Keratinocyte (primary cell): ENCODE measurements at regions not wholly inside any gene's neighbourhood (a gene's known extent, or its start where the extent isn't known, plus 50 kb on each side); places are given as distances from the start of the nearest gene placed in this dataset.

ENCODE experiments used
- DNase-seq: peaks from one replicate; pipeline ENCODE4 v3.0.0-alpha.2; 2011; ENCODE audit warnings: low read depth, missing footprints, low spot score
- FAIRE-seq: peaks from 2 replicates; lab custom pipeline; 2011; peaks lifted over from hg19 to GRCh38; lab: Jason Lieb, UNC
- H2AFZ ChIP-seq: 2 replicates; pipeline ENCODE4 v1.6.0; 2012; ENCODE audit warnings: low read length, control low read depth, inconsistent platforms; ENCODE audit not compliant: control insufficient read depth
- H3K27ac ChIP-seq: 2 replicates; pipeline ENCODE4 v1.5.1; 2011; ENCODE audit warnings: low read length; ENCODE audit not compliant: control insufficient read depth, insufficient read depth
- H3K27me3 ChIP-seq: 3 replicates; pipeline ENCODE4 v1.6.0; 2011; ENCODE audit warnings: low read length; ENCODE audit not compliant: control insufficient read depth, insufficient read depth; ENCODE audit errors: extremely low read depth
- H3K36me3 ChIP-seq, 2 experiments: 2 replicates in 1 of 2; 3 replicates in 1 of 2; pipeline ENCODE4 v1.5.1; 2011; ENCODE audit warnings: low read length in 2 of 2, mild to moderate bottlenecking in 1 of 2; ENCODE audit not compliant: control insufficient read depth in 2 of 2, insufficient read depth in 2 of 2; ENCODE audit errors: extremely low read depth in 1 of 2
- H3K4me1 ChIP-seq: 3 replicates; pipeline ENCODE4 v1.5.1; 2011; ENCODE audit warnings: low read length; ENCODE audit not compliant: control insufficient read depth, insufficient read depth; ENCODE audit errors: extremely low read depth
- H3K4me2 ChIP-seq: 3 replicates; pipeline ENCODE4 v1.6.0; 2011; ENCODE audit warnings: low read depth, low read length; ENCODE audit not compliant: control insufficient read depth, insufficient read depth; ENCODE audit errors: extremely low read depth
- H3K4me3 ChIP-seq, 3 experiments: fragments of 200-600 bp in 1 of 3; sonication (generic) in 1 of 3; 2 replicates in 2 of 3; 3 replicates in 1 of 3; pipeline ENCODE4 v1.5.1; 2011 to 2016; ENCODE audit warnings: low read length in 3 of 3, mild to moderate bottlenecking in 3 of 3, control low read depth in 2 of 3, inconsistent platforms in 1 of 3, low read depth in 1 of 3, mixed read lengths in 1 of 3, mixed run types in 1 of 3, moderate library complexity in 1 of 3; ENCODE audit not compliant: control insufficient read depth in 2 of 3, insufficient read depth in 2 of 3; ENCODE audit errors: extremely low read depth in 1 of 3
- H3K79me2 ChIP-seq: 2 replicates; pipeline ENCODE4 v1.6.0; 2012; ENCODE audit warnings: low read length; ENCODE audit not compliant: control insufficient read depth, insufficient read depth
- H3K9ac ChIP-seq: 3 replicates; pipeline ENCODE4 v1.6.0; 2011; ENCODE audit warnings: low read length; ENCODE audit not compliant: control insufficient read depth, insufficient read depth; ENCODE audit errors: extremely low read depth
- H3K9me1 ChIP-seq: 3 replicates; pipeline ENCODE4 v1.6.0; 2011; ENCODE audit warnings: low read length; ENCODE audit not compliant: control insufficient read depth, insufficient read depth; ENCODE audit errors: extremely low read depth
- H3K9me3 ChIP-seq: 2 replicates; pipeline ENCODE4 v1.5.1; 2012; ENCODE audit warnings: low read depth, low read length; ENCODE audit not compliant: control insufficient read depth
- H4K20me1 ChIP-seq: 3 replicates; pipeline ENCODE4 v1.6.0; 2011; ENCODE audit warnings: low read length; ENCODE audit not compliant: control insufficient read depth, insufficient read depth; ENCODE audit errors: extremely low read depth
- EZH2 ChIP-seq: IDR thresholded peaks from one replicate; pipeline ENCODE4 v1.6.1; 2012; ENCODE audit warnings: inconsistent platforms, mild to moderate bottlenecking, low read length, moderate library complexity
- dilution Hi-C: fragments of 300-500 bp; cut with MboI; formaldehyde crosslinking; loops from one replicate; pipeline ENCODE4 v1.7.0; 2020; ENCODE audit warnings: low sequenced_read_pairs; ENCODE audit not compliant: extremely low pct_ligation_motif_present
- TF ChIP-seq, protein P1 (sequence below), 3 experiments: IDR thresholded peaks in 1 of 3; conservative IDR thresholded peaks in 1 of 3; optimal IDR thresholded peaks in 1 of 3; 2 replicates in 2 of 3; 3 replicates in 1 of 3; pipeline versions ENCODE3 to v1.5.1; 2011; ENCODE audit warnings: low read length in 3 of 3, mild to moderate bottlenecking in 3 of 3, moderate library complexity in 2 of 3, control low read depth in 1 of 3, inconsistent platforms in 1 of 3; ENCODE audit not compliant: insufficient read depth in 2 of 3; ENCODE audit errors: extremely low read depth in 1 of 3

DNA sequence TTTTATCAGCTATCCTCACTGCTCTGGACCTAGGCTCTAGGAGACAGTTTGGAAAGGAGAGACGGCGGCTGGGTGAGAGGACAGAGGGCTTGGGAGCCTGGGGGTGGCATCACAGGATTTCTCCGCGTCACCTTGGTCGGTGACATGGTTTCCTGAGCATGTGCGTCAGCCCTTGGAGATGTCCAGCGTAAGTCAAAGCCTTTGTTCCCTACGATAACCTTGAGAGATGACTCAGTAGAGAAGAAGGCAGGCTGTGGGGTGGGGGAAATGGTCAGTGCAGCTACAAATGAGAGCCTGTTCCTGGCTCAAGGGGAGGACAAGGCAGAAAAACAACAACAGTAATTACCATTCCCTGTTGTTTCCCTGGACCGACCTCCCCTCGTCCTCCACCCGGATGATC, 90.2 kb upstream of the TBX3 start:
- Histone ChIP-seq H2AFZ (no peak overlapping the region), H3K4me3 (no peak overlapping the region), H3K9ac (no peak overlapping the region), H3K4me1 (no peaks in the 10 kb centered on the region), H3K27me3 (no peaks in the 10 kb centered on the region), H3K36me3 (no peaks in the 10 kb centered on the region), H4K20me1 (no peaks in the 10 kb centered on the region), H3K9me3 (no peaks in the 10 kb centered on the region), H3K9me1 (no peaks in the 10 kb centered on the region), H3K27ac (no peak overlapping the region), H3K79me2 (no peaks in the 10 kb centered on the region), H3K4me2 (no peak overlapping the region)
- TF ChIP-seq EZH2: no peak
- TF ChIP-seq, protein P1, sequence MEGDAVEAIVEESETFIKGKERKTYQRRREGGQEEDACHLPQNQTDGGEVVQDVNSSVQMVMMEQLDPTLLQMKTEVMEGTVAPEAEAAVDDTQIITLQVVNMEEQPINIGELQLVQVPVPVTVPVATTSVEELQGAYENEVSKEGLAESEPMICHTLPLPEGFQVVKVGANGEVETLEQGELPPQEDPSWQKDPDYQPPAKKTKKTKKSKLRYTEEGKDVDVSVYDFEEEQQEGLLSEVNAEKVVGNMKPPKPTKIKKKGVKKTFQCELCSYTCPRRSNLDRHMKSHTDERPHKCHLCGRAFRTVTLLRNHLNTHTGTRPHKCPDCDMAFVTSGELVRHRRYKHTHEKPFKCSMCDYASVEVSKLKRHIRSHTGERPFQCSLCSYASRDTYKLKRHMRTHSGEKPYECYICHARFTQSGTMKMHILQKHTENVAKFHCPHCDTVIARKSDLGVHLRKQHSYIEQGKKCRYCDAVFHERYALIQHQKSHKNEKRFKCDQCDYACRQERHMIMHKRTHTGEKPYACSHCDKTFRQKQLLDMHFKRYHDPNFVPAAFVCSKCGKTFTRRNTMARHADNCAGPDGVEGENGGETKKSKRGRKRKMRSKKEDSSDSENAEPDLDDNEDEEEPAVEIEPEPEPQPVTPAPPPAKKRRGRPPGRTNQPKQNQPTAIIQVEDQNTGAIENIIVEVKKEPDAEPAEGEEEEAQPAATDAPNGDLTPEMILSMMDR (optimal IDR thresholded peaks at IDR 0.05 in 1 of 3, IDR thresholded peaks at IDR 0.05 in 1 of 3, conservative IDR thresholded peaks at IDR 0.05 in 1 of 3; ENCODE audit: extremely low read depth in 1 of 3, insufficient read depth in 2 of 3, low read length in 3 of 3): no peak
- FAIRE-seq (no peak), DNase-seq (no peak)
- dilution Hi-C loops: no loop called here

DNA sequence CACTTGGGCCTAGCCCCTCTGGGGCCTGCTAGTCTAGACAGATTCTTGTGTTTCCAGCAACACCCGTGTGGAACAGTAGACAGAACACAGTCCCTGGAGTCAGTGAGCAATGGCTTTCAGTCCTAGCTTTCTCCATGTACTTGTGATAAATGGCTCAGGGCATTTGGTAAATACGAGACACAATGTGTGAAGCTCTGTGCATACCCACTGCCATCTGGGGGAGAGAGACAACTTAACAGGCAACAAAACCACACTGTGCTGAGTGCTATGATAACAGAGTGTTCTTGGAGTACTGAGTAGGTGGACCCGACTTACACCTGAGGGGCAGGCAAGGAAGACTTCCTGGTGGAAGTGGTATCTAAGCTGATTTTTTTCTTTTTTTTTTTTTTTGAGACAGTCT, 86.3 kb upstream of the TBX3 start:
- Histone ChIP-seq H4K20me1 (no peaks in the 10 kb centered on the region), H3K9me1 (no peaks in the 10 kb centered on the region), H2AFZ (no peak overlapping the region), H3K9ac (no peak overlapping the region), H3K27ac (no peak overlapping the region), H3K4me2 (no peak overlapping the region), H3K27me3 (no peaks in the 10 kb centered on the region), H3K4me1 (no peaks in the 10 kb centered on the region), H3K79me2 (no peaks in the 10 kb centered on the region), H3K4me3 (no peak overlapping the region), H3K9me3 (no peaks in the 10 kb centered on the region), H3K36me3 (no peaks in the 10 kb centered on the region)
- no peak for DNase-seq
- dilution Hi-C loops: no loop called here
- FAIRE-seq: no peak
- no peak for TF ChIP-seq EZH2
- TF ChIP-seq, protein P1 (optimal IDR thresholded peaks at IDR 0.05 in 1 of 3, IDR thresholded peaks at IDR 0.05 in 1 of 3, conservative IDR thresholded peaks at IDR 0.05 in 1 of 3; ENCODE audit: extremely low read depth in 1 of 3, insufficient read depth in 2 of 3, low read length in 3 of 3): no peak
